T1000 (cell line): ENCODE measurements at regions not wholly inside any gene's neighbourhood (a gene's known extent, or its start where the extent isn't known, plus 50 kb on each side); places are given as distances from the start of the nearest gene placed in this dataset.
A peak's percentile ranks its signal among the peaks of the same experiment; 100 is the strongest.
"Not testable (repeated sequence)": the region's sequence is repeated elsewhere in the genome, so short reads cannot be mapped to it uniquely, and the experiment has no call there.

Experiments used
- DNase-seq: peaks from one replicate; lab custom pipeline; 2025; ENCODE audit warnings: mixed read lengths; lab: John Stamatoyannopoulos, UW

DNA sequence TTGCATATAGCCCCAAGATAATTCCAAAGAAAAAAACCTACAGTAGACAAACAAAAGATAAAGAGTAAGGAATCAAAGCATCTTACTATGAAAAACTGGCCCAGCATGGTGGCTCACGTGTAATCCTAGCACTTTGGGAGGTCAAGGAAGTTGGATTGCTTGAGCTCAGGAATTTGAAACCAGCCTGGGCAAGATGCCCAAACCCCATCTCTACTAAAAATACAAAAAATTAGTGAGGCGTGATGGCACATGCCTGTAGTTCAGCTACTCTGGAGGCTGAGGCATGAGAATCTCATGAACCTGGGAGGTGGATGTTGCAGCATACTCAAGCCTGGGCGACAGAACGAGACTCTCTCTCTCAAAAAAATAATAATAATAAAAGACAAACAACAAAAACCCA lies 764.7 kb upstream of the KIF2B start:
- DNase-seq = no peak

- no peak for DNase-seq
Measured at GRCh38 chr17:53046781-53047180, 775.9 kb upstream of the KIF2B start.

GRCh38 chr17:53039981-53040380 lies 782.7 kb upstream of the KIF2B start:
- no peak for DNase-seq

GRCh38 chr17:53033297-53033696 lies 789.4 kb upstream of the KIF2B start:
- DNase-seq = no peak

DNA sequence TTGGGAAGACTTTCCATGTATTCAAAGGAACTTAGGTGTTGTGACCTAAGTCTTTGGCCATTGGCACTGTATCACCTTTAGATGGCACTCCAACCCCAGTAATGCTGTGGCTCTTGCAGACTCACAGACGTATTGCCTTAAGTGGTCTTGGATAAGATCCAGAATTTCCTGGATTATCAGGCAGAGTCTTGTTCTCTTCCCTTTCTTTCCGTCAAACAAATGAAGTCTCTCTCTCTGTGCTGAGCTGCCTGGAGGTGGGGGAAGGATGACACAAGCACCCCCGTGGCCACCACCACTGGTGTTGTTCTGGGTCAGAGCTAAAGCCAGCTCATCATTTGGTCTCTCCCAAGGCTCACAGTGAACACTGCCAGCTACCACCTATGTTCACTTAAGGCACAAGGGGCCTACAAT lies 789.9 kb upstream of the KIF2B start:
- peak; percentile 49 for DNase-seq

GRCh38 chr17:53017227-53017626 lies 805.5 kb upstream of the KIF2B start:
- no peak for DNase-seq

- no peak for DNase-seq
Measured at GRCh38 chr17:53016085-53016484, 806.6 kb upstream of the KIF2B start.

GRCh38 chr17:53012364-53012763 lies 810.4 kb upstream of the KIF2B start:
- DNase-seq = no peak

DNA sequence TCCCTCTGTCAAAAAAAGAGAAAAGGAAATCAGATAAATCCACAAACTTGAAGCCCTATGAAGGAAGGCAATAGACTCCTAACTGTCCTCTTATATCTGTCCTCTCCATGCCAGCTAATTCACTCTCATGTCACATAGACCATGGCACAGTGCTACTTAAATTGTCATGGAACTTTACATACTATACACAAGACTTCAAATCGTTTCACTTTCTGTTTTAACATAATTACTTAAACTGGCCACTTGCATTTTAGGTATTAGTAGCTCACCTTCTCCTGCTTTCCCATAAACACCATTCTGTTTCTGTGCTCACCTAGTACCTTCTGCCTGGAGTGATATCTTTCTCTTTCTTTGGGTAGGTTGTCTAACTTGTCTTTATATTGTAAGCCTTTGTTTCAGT lies 816.7 kb upstream of the KIF2B start:
- DNase-seq = no peak

GRCh38 chr17:53004902-53005301 lies 817.8 kb upstream of the KIF2B start:
- DNase-seq = no peak

GRCh38 chr17:52995881-52996280 lies 826.8 kb upstream of the KIF2B start:
- DNase-seq = no peak

- no peak for DNase-seq
Measured at GRCh38 chr17:52995147-52995546, 827.6 kb upstream of the KIF2B start.

DNA sequence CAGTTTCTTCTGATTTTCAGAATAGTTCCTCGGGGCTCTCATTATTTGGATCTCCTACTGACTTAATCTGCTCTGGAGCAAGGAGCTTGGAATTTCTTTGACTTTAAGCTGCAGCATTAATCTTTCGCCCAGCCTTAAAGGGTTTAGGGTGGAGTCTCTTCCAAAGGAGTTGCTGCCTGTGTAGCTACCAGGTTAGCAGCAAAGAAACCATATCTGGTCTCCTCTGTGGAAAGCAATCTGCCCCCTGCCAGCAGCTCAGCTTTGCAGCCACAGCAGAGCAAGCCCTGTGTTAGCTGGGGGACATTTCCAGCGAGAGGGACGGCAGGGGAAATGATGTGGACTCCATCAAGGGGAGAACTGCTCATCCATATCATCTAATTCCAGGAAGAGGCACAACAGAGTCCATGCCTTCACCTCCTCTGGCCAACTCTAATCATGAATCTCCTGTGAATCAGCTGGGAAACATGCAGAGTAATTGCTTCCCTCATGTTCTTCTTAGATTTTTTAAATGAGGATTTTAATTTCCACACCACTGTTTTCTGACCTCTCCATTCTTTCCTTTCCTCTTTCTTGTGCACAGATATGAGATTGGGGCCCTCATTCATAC lies 827.6 kb upstream of the CA10 start:
- no peak for DNase-seq

DNA sequence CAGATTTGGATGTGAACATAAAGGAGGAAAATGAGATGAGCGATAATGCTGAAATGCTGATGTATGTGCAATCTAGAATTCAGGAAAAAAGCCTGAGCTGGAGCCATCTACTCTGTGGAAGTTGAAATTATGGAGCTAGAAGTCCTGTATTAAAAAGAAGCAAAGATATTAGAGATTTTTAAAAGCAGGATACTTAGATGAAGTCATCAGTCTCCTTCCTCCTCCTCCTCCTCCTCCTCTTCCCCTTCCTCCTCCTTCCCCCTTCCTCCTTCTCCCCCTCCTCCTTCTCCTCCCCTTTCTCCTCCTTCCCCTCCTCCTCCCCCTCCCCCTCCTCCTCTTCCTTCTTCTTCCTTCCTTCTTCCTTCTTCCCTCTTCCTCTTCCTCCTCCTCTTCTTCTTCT lies 823.8 kb upstream of the CA10 start:
- no peak for DNase-seq

DNA sequence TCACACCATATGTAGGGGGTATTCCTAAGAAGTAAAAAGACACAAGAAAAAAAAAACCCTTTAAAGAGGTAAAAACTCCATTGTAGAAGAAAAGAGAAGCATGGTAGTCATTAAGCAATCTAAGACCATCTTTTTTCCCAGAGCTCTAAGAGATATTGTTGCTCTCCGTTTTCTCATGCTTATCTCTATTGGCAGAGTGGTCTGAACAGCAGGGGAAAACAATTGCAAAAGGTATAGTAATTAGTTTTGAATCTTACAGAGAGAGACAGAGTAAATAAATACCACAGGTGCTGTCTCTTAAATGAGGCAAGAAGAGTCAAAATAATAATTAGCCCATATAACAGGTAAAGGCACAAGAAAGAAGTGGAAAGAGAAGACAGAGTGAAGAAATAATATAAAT lies 821.4 kb upstream of the CA10 start:
- no peak for DNase-seq

DNA sequence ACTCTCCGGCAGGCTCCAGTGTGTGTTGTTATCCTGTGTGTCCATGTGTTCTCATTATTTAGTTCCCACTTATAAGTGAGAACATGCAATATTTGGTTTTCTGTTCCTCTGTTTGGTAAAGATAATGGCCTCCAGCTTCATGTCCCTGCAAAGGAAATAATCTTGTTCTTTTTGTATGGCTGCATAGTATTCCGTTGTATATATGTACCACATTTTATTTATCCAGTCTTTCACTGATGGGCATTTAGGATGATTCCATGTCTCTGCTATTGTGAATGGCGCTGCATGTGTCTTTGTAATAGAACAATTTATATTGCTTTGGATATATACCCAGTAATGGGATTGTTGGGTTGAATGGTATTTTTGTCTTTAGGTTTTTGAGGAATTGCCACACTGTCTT lies 807.3 kb upstream of the CA10 start:
- DNase-seq = no peak

DNA sequence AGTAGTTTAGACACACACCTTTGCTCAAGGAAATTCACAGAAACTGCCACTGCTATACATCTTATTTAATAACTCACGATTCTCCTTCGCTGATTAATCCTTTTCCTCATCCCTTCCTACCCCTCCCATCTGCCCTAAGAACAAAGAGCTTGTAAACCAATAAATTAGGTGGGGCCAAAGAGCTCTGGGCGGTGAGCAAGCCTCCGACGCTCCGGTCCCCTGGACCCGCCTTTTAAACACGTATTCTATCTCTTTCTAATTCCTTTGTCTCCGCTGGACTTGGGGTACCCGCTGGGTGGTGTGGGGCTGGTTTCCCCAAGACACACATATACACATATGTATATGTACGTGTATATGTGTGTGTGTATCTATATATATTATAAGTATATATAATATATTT lies 803.2 kb upstream of the CA10 start:
- not testable (repeated sequence) for DNase-seq

DNA sequence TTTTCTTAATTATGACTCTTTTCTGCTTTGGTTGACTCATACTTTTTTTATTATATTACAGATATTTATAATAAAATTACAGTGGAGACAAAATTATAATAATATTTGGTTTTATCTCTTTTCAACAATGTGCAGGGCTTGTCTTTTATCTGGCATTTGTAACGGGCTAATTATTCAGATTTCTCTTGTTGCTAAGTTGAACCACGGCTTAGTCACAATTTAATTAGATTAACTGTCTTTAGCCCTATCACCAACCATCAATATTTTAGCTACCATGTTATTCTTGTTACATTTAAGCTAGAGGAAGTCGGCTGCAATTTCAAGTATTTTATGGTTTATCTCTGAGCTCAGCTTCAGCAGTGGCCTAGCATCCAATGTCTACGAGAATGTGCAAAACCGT lies 798.9 kb upstream of the CA10 start:
- no peak for DNase-seq

- DNase-seq = no peak
Measured at GRCh38 chr17:52947418-52947817, 788.9 kb upstream of the CA10 start.

DNA sequence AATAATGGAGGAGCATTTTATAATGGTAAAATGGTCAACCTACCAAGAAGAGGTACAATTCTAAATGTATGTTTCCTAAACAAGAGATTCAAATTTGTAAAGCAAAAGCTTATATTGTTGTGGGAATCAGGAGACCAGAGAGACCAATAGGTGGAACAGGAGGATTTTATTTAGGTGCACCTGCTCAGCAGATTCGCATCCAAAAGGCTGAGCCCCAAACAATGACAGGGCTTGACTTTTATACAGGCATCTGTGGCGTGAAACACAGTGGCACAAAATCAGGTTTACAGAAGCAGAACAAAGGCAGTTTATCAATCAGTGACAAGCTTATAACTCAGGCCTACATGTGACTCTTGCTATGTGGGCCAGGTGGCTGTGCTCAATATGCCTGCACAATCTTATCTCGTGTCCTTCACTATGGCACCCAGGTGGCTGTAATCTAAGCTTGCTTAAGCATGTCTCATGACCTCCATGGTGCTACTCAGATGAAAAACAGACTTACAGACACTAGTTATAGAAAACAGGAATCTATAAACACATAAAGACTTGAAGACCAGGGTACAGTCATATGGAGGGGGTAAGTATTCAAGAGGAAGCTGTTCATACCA lies 780.2 kb upstream of the CA10 start:
- no peak for DNase-seq

GRCh38 chr17:52930581-52930980 lies 772.1 kb upstream of the CA10 start:
- no peak for DNase-seq

- no peak for DNase-seq
Measured at GRCh38 chr17:52930145-52930544, 771.6 kb upstream of the CA10 start.

DNA sequence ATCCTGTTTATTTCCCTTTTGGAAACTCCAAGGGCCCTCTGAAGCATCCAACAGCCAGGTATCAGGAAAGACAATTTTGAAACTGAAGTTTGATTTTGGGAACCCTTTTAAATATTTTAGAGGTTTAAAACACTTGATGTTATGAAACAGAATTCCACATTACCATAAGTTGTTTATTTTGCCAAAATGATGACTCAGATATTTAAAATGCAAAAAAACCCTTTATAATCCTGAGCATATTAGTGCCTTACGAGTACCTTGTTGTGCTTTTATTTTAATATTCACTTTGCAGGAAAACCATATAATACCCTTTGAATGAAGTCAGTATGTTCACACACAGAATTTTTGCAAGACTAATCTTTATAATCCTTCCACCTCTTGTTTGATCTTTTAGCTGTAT lies 765.1 kb upstream of the CA10 start:
- DNase-seq = no peak

GRCh38 chr17:52899235-52899634 lies 740.7 kb upstream of the CA10 start:
- no peak for DNase-seq
